Uterus (tissue), 2 donors: ENCODE measurements at regions not wholly inside any gene's neighbourhood (a gene's known extent, or its start where the extent isn't known, plus 50 kb on each side); places are given as distances from the start of the nearest gene placed in this dataset.

Experiments used
- POLR2A ChIP-seq, 2 donors: fragments of 450-650 bp; IDR thresholded peaks; one replicate each; pipeline ENCODE4 v1.6.1; 2016; ENCODE audit warnings: antibody characterized with exemption in 2 of 2, mild to moderate bottlenecking in 1 of 2, moderate library complexity in 1 of 2
- TF ChIP-seq, protein P1 (sequence below), 4 experiments: fragments of 200-600 bp in 2 of 4; fragments of 450-650 bp in 2 of 4; sonication (generic) in 2 of 4; IDR thresholded peaks; one replicate each; pipeline ENCODE4 v1.5.1; 2016 to 2019; ENCODE audit warnings: antibody characterized with exemption in 4 of 4, mild to moderate bottlenecking in 2 of 4, moderate library complexity in 1 of 4

DNA sequence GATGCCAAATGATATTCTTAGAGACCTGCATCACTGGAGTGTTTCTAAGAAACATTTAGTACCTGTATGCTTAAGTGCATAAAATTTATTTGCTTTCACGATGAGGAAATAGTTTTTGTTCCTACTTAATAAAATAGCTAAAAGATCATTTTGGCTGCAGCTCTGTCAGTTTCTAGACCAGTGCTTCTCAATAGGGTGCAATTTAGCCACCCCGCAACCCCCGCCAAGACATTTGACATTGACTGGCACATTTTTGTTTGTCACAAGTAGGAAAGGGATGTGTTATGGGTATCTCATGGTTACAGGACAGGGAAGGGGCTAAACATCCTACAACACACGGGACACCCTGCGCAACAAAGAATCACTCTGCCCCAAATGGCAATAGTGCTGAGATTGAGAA lies 335.7 kb upstream of the HSF2 start:
- TF ChIP-seq, protein P1, sequence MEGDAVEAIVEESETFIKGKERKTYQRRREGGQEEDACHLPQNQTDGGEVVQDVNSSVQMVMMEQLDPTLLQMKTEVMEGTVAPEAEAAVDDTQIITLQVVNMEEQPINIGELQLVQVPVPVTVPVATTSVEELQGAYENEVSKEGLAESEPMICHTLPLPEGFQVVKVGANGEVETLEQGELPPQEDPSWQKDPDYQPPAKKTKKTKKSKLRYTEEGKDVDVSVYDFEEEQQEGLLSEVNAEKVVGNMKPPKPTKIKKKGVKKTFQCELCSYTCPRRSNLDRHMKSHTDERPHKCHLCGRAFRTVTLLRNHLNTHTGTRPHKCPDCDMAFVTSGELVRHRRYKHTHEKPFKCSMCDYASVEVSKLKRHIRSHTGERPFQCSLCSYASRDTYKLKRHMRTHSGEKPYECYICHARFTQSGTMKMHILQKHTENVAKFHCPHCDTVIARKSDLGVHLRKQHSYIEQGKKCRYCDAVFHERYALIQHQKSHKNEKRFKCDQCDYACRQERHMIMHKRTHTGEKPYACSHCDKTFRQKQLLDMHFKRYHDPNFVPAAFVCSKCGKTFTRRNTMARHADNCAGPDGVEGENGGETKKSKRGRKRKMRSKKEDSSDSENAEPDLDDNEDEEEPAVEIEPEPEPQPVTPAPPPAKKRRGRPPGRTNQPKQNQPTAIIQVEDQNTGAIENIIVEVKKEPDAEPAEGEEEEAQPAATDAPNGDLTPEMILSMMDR (IDR thresholded peaks at IDR 0.05) = no peak
- TF ChIP-seq POLR2A (IDR thresholded peaks at IDR 0.05) = no peak
